ENCODE measurements at regions not wholly inside any gene's neighbourhood (a gene's known extent, or its start where the extent isn't known, plus 50 kb on each side); places are given as distances from the start of the nearest gene placed in this dataset.

DNA sequence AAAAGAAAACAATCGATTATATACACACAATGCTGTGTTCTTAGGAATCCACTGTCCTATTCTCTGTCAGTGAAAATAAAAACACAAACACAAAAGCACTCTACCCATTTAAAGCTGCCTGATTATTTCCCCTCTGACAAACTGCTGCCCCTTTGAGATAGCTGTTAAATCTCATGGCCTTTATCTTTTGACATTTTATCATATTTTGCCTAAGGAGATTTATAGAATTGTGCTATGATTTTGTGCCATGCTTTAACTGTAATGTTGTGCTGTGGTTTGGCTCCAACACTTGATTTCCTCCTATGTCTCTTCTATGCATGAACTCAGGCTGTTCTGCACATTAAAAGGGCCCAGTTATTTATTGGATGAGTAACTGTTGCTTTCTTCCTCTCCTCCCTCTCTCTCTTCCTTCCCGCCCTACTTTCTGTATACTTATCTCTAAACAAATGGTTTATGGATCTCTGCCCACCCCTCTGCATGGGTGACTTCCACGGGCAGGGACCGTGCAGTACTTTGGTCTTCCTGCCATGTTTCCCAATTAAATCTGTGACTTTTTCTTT, 1096.6 kb downstream of the TSN start:
- no peak for DNase-seq

DNA sequence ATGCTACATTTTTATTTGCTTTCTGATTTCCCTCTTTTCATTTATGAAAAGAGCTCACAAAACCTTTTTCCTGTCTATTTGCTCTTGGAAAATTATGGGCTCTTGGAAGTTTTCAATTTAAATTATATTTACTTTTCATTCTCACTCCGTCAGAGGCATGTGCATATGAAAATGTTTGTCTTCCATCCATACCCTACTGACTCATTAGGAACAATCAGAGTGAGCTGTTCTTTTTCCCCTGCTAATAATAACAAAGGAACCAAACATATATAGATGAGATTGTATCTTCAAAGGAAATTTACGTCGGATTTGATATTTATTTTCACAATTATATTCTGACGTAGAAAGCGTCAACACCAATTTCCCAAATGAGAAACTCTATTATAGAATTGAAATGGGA, 1101.2 kb downstream of the TSN start:
- DNase-seq: no peak

DNA sequence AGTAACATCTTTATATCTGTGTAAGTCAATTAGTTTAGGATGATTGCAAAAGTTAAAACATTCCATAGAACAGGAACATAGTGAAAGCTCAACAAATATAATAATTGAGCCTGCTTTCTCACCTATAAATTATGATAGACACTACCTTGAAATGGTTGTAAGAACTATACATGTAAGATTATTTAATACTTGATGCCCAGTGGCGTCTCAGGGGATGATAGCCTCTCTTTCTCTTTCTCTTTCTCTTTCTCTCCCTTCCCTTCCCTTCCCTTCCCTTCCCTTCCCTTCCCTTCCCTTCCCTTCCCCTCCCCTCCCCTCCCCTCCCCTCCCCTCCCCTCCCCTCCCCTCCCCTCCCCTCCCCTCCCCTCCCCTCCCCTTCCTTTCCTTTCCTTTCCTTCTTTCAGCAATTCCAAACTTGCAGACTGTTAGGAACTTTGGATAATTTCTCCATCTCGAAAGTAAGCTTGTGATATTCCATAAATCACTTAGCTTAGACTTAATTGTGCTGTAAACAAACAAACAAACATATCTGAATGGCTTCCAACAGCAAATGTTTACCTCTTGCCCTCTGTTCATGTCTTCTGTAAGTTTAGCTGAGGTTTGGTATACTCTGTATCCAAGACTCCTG, 1102.7 kb downstream of the TSN start:
- DNase-seq: no peak

DNA sequence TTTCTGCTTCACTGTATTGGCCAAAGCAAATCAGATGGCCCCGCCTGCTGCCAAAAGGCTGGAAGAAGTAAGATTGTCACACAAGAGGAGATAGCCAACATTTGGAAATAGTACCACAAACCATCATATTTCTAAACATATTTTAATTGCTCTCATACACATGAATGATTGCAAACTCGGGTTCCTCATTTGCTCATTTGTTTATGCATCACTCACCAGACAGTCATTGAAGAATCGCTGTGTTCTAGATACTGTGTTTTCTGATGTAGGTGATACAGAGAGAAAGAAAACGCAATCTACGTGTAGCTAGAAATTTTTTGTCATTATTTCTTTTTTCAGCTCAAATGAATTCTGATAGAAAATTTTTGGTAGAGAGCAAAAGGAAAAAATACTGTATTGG, 1103.4 kb downstream of the TSN start:
- no peak for DNase-seq

DNA sequence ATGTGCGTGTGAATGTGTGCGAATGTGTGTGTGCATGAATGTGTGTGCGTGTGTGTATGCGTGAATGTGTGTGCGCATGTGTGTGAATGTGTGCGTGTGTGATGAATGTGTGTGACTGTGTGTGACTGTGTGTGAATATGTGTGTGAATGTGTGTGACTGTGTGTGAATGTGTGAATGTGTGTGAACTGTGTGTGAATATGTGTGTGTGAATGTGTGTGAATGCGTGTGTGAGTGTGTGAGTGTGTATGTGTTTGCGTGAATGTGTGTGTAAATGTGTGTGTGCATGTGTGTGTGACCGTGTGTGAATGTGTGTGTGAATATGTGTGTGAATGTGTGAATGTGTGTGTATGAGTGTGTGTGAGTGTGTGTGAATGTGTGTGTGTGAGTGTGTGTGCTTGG, 1103.8 kb downstream of the TSN start:
- DNase-seq: no peak

DNA sequence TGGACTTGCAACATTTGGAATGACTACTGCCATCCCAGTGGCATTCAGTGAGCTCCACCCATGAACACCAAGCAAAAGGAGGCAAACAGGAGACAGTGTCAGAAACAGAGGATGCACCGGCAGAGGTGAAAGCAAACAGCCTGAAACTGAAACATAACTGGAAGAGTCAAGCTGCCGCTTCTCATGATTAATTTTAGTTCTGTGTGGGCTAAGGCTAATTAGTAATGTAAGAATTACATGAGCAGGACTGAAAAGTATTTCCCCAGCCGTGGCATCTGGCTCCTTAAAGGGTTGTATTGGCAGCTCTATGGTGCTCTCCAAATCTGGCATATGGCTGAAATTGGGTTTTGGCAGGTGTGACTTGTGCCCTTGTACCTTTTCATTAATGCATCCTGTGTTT, 1108.1 kb downstream of the TSN start:
- no peak for DNase-seq

DNA sequence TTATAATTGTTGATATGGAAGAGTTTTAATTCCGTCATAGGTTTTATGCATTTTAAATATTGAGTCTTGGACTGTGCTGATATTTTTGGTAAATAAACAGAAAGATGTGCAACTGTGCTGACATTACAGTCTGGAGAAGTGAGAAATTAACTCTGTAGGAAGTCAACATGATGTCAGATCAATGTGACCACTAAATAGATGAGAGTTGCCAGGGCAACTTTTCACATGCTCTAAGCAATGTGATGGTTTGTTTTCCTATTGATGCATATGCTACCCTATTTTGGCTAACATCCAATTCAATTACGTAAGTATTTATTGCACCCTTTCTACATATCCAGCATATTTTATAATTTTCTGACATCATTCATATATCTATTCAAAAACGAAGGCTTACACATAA, 1109.3 kb downstream of the TSN start:
- no peak for DNase-seq

DNA sequence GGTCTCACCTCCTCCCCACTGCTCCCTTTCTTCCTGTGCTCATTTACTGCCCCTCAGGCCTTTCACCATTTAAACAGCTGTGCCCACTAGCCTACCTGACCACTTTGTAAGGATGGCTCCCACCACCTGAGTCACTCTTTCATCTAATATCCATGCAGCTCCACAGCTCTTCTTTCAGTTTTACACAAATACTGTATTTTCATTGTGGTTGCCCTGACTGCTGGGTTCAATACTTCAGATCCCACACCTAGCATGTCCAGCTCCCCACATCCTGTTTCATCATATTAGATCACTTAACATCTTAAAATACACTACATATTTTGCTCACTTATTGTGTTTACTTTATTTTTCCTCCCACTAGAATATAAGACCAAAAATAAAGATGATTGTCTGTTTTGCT, 1110.6 kb downstream of the TSN start:
- DNase-seq: no peak

DNA sequence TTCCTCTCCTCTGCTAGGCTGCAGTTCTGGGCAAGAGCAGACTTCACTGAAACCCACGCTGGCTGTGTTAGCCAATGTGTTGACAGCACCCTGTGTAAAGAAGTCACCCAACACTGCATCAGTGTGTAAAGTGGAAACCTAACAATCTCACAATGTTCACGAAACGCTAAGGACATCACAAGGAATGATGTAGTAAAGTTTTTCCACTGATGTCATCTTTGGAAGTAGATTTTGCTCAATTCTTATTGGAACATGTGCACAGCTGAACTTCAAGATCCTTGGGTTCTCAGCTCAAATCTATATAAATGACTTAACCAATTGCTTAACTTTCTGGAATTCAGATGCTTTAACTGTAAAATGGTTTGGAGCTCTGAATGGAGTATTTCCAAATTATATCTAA, 1112.5 kb downstream of the TSN start:
- no peak for DNase-seq

DNA sequence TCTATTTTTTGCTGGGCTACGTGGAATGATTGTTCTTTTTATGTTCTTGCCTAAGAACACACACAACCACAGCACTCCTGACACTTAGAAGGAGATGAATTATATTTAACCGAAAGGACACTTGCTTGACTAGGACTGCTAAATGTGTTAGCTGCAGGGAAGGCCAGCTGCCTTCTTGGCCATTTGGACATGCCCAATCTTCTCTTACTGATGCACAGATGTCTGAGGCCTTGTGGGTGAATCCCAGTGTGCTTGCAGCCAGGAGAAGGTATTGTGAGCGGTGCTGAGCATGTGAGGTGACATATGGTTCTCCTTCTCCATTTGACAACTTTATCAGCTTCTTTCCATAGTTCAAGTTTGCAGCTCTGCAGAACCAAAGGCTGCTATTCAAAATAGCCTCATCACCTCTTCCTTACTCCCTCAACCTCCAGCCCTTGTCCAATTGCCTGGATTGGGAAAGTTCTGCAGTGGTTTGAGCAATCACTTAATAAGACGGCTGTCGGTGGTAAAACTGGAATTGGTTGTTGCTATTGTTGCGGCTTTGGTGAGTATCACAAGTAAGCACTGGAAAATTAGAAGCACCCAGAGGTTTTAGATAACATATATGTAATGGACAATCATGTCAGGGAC, 1113.3 kb downstream of the TSN start:
- no peak for DNase-seq

DNA sequence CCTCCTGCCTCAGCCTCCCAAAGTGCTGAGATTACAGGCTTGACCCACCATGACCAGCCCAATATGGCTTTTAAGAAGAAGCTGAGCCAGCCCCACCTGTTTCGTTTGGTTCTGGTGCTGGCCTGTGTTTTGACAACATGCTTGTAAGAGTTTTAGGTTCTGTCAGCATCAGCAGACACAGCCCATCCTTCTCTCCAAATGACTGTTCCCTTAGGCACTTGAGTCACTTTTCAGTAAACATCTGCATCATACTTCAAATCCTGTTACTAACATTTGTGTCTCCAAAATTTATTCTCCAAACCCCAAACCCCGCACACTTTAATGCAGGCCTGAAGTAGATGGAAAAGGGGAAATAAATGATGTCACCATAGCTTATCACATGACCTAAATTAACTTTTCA, 1118.5 kb downstream of the TSN start:
- no peak for DNase-seq

DNA sequence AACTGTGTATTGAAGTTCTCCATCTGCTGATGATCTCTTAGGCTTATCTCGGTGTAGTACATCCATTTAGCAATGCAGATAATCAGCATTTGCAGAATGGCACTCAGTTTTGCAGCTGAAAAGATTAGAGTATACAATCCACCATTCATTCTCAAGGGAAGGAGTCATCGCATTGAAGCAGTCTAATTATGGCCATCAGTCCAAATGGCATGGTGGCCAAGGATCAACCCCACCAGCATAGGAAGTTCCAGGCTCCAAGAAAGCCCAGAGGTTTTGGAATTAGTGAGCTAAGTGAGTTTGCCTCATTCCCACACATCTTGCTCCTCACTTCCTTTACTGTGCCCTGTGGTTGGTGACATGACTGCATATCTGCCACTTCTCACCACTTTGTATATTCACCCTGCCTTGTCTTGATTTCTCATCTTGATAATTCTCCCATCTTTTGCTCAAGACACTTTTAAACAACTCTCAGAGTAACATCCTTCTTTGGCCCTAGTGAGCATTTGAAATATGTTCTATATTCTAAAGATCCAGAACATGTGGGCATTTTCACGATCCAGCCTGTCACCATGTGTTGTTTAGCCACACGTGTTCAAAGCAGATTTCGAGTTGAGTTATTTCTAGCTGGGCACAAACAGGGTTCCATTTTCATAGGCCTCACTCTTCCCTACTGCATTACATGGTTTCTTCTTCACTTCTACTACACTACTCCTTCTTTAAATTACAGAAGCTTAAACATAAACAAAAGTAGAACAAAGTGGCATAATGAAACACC, 1119.8 kb downstream of the TSN start:
- no peak for DNase-seq

DNA sequence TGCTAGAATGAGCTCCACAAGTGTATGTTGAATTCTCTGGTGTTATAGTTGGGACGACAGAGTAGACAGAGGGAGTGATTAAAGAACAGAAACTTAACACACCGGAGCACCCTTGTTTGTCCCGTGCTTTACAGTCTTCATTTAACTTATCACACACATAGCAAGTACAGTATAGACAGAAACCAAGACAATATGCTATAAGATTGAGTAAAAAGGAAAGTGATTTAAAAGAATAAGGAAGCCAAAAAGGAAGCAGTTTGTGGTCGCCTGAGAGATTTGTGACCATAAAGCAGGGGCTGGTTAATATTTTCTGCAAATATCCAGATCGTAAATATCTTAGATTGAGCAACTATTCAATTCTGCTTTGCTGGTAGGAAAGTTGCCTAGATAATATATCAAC, 1128.4 kb downstream of the TSN start:
- DNase-seq: no peak

DNA sequence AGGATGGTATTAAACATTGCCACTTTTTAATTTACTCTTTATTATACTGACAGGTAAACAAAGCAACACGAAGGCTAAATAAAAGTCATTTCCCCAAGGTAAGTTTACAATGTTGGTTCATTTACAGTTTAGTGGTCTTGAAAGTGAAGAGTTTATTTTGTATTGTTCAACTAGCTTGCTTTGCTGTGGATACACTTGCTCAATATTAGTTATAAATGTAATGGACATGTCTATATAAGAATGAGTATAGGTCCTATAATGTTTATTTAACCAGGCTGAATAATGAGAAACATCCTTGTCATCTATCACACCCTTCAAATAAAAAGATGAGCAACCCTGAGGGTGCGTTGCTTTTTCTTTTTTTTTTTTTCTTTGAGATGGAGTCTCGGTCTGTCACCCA, 1129.4 kb downstream of the TSN start:
- no peak for DNase-seq

DNA sequence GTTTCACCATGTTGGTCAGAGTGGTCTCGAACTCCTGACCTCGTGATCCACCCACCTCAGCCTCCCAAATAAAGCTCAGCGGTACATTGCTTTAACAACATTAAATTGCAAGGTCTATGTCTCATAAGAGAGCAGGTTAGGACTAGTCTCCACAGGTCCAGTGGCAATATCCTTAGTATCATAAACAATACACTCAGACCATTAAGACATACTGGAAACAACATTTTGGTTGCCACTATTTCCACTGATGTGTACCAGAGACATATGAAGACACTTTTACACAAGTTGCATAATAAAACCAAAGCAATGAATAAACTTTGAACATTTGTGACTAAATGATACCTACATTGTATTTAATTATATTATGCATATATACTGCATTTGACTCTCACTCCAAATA, 1130.0 kb downstream of the TSN start:
- DNase-seq: no peak

DNA sequence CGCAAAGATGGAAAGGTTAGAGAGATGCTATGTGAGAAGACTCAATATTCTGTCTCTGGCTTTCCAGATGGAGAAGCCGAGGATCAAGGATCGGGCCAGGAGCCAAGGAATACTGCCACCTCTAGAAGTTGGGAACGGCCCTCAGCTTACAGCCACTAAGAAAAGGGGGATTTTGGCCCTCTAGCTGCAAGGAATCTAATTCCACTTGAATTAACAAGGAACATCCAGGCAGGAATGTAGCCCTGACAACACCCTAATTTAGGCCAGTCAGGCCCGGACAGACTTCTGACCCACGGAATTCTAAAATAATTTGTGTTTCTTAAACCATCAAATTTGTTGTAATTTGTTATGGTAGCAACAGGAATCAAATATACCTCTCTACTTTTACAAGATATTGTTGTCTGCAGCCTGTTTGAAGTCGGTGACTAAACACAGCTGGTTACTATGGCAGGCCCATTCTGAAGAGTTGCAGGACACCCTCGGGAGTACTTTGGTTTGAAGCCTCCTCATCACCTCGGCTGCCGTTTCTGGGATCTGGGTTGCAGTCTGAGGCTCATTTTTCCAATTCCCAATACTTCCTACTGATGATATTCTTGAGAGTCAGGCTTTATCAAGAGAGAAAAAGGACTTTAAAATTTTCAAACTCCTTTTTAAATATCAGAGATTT, 1131.2 kb downstream of the TSN start:
- DNase-seq: no peak

DNA sequence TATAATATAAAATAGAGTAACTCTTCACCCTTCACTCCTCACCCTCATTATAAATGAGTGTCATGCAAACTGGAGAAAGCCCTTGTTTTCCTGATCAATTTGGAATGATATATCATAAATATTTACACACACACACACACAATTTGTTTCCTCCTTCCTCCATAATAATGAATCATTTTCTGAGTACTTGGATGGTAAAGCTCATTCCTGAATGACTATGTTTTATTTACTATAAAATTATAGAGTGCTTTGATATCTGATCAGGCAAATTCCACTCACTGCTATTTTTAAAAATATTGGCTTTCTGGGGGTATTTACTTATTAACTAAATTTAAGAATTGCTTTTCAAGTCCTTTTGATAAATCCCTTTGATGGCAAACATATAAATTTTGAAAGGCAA, 1125.5 kb upstream of the CNTNAP5 start:
- DNase-seq: no peak

DNA sequence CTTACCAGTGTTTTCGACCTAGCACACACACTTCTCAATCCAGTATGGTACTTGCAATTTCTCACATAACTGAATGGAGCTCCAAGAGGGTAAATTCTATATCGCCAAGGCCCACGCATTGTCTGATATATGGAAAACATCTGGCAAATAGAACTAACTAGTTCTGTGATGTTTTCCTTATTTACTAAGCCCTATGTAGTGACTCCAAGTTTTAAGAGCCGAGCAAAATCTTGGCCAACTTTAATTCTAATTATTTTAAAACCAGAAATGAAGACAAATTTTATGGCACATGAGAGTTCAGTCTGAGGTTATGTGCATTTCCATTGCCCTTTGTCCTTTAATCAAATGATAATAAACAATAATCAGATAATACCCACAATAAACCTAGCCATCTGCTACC, 1119.7 kb upstream of the CNTNAP5 start:
- no peak for DNase-seq

DNA sequence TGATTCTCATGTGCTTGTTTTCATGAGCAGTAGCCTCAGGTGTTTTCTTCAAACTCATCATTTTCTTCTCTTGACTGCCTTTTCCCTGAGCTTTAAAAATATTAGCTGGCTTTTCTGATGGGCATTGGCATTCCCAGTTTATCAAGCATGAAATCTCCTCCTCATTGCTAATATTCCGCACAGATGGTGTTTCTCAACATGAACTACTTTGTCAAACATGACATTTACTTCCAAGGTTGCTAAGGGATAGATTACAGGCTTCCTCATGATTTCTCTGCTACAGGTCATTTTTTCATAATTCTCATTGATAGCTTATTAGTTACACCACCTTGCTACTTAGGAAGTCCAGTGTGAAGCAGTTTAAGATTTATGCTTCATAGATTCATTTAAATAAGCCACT, 1116.9 kb upstream of the CNTNAP5 start:
- no peak for DNase-seq

DNA sequence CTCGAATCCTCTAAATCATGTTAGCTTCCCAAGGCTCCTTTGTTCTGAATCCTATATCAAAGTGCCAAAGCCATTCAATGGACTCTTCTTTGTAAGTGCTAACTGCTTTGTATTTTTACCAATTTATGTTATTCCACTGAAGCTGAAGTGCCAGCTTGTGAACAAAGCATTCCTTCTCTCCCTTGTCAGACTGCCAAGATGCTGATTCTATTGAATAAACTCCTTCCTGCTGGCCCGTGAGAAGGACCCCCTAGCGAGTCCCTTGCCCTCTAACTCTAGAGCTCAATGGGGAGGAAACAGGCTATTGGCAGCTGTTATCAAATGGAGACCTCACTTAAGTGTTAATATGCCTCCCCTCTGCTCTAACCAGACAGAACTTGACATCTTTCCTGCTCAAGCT, 1097.9 kb upstream of the CNTNAP5 start:
- no peak for DNase-seq

DNA sequence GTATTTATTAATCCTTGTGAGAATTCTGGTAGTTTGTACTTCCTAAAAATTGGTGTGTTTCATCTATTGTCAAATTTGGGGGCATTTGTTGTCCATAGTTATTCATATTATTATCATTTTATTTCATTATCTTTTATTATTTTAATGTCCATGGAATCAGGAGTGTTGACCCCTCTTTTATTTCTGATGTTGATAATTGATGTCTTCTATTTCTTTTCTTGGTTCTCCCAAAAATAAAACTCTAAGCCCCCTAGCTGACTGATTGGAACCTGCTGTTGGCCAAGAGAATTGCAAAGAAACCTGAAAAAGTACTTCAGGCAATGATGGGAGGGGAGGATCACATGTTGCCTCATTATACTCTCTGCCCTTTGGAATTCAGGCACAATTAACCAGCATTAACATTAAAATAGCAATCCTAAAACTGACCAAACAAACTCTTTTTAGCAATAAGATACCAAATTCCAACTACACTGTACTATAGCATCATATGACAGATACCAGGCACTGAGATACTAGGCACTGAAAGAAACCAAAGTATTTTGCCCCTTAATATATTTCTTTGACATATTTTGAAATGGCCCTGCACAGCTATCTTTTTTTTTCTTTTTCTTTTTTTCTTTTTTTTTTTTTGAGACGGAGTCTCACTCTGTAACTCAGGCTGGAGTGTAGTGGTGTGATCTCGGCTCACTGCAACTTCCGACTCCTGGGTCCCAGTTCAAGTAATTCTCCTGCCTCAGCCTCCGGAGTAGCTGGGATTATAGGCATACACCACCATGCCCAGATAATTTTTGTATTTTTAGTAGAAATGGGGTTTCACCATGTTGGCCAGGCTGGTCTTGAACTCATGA, 1097.2 kb upstream of the CNTNAP5 start:
- no peak for DNase-seq

DNA sequence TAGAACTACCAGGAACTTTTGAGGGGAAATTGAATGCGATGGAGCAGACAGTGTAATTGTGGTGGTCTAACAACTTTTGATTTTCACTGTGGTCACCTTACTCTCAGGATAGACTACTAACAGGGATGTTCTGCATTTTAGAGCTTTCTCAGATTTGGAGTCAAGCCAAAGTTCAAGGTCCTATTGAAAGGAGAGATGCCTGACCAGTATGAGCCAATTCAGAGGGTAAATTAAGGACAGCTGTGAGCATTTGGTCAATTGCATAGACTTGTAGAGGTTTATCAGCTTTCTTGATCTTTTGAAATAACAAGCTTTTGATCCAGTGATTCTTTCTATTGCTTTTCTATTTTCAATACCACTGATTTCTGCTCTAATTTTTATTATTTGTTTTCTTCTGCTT, 1095.7 kb upstream of the CNTNAP5 start:
- no peak for DNase-seq

DNA sequence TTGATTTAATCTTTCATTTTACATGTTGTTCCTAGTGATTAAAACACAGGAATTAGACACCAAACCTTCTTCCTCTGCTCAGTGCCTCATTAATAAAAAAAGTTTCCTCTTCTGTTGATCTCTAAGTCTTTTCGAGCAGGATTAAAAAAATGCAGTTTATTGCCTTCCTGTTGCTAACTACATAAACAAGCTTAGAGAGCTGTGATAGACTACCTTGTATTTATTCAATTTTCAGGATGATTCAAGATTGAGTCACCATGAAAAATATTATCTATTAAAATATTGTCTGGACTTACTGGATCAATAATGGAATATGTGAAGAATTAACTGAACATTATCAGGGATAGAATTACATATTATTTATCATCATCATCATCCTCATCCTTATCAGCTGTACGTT, 1089.6 kb upstream of the CNTNAP5 start:
- DNase-seq: no peak

Data from AML-193 (cell line).